ENCODE measurements at regions not wholly inside any gene's neighbourhood (a gene's known extent, or its start where the extent isn't known, plus 50 kb on each side); places are given as distances from the start of the nearest gene placed in this dataset.

DNA sequence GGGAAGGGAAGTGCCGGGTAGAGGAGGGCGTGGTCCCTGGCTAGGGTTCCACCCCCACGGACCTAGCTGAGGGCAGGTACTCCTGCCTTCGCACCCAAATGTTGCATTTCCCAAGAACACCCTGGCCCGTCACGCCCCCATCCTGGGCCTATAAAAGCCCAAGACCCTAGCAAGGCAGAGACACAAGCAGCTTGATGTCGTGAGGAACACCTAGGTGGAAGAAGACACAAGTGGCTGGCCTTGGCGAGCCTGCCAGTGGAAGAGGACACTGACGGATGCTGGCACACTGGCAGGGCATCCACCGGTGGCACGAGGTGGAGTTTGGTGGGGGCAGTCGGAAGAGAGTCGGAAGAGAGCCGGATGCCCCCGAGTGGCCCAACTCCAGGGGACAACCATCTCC lies 244.8 kb upstream of the CTSO start:
- TF ChIP-seq, protein P1, sequence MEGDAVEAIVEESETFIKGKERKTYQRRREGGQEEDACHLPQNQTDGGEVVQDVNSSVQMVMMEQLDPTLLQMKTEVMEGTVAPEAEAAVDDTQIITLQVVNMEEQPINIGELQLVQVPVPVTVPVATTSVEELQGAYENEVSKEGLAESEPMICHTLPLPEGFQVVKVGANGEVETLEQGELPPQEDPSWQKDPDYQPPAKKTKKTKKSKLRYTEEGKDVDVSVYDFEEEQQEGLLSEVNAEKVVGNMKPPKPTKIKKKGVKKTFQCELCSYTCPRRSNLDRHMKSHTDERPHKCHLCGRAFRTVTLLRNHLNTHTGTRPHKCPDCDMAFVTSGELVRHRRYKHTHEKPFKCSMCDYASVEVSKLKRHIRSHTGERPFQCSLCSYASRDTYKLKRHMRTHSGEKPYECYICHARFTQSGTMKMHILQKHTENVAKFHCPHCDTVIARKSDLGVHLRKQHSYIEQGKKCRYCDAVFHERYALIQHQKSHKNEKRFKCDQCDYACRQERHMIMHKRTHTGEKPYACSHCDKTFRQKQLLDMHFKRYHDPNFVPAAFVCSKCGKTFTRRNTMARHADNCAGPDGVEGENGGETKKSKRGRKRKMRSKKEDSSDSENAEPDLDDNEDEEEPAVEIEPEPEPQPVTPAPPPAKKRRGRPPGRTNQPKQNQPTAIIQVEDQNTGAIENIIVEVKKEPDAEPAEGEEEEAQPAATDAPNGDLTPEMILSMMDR (IDR thresholded peaks at IDR 0.05): no peak
- TF ChIP-seq POLR2A (IDR thresholded peaks at IDR 0.05): no peak

Data from prostate gland (tissue), 2 donors.